Stimulated activated naive CD8-positive, alpha-beta T cell treated with anti-CD3 and anti-CD28 coated beads, Interleukin-15, Interleukin-2, amounts not matched to agents 100 U/mL and 50 U/mL, for 24 hours (primary cell): ENCODE measurements at regions not wholly inside any gene's neighbourhood (a gene's known extent, or its start where the extent isn't known, plus 50 kb on each side); places are given as distances from the start of the nearest gene placed in this dataset.

Experiments
- ATAC-seq: fragments of 150-1000 bp; cut with Tn5 transposase; one replicate; pipeline ENCODE4 v1.10.0; 2021
- DNase-seq: peaks from one replicate; pipeline ENCODE4 v3.0.0; 2021

DNA sequence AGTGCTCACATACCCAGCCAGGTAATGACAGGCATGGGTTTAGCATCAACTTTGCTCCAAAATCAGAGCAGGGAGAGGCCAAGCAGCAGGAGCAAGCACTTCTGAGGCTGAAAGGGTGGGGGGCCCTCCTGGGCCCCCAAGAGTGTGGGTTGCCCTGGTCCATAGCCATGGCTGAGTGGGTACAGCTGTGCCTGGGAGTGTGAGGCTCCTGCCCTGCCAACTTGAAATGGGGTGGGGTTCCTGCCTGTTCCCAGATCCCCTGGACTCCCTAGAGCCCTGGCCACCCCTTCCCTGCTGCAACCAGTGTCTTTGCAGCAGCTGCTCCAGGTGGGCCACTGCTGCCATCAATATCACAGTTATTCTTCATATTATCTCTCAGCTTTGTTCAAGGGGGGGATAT lies 1224.2 kb upstream of the GJE1 start:
- ATAC-seq = no peak
- DNase-seq = no peak

DNA sequence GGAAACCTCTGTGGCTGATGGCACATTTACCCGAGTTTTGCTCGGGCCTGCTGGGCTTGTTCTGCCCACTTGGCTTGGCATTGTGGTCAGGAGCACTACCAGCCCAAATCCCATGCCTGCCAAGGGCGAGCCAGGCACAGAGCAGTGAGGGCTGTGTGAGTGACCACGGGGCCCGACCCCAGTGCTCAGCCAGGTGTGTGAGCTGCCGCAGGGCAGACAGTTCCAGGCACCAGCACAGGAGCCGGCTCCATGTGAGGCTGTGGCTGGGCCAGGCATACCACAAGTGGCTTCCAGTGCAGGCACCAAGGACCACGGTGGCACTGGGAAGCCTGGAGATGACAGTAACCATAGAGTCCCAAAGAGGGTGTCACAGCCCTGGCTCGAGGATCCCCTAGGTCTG lies 1225.5 kb upstream of the GJE1 start:
- no peak for ATAC-seq
- no peak for DNase-seq

GRCh38 chr6:140905724-140906123 lies 1227.0 kb upstream of the GJE1 start:
- DNase-seq (no peak), ATAC-seq (no peak)

DNA sequence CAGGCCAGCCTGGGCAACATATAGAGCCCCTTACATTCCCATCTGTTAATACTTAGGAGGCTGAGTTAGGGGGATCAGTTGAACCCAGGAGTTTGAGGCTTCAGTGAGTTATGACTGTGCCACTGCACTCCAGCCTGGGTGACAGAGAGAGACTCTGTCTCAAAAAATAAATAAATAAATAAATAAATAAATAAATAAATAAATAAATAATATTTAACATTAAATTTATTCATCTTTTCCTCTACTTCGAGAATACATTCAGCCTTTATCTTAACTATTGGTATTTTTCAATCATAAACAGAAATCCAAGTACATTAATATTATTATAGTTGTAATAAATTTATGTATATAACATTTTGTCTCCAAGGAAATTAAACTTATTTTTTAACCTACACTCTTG lies 1227.7 kb upstream of the GJE1 start:
- ATAC-seq (no peak), DNase-seq (no peak)

GRCh38 chr6:140897804-140898573 lies 1234.7 kb upstream of the GJE1 start:
- ATAC-seq (no peak), DNase-seq (no peak)

GRCh38 chr6:140897349-140897748 lies 1235.4 kb upstream of the GJE1 start:
- no peak for DNase-seq
- no peak for ATAC-seq

DNA sequence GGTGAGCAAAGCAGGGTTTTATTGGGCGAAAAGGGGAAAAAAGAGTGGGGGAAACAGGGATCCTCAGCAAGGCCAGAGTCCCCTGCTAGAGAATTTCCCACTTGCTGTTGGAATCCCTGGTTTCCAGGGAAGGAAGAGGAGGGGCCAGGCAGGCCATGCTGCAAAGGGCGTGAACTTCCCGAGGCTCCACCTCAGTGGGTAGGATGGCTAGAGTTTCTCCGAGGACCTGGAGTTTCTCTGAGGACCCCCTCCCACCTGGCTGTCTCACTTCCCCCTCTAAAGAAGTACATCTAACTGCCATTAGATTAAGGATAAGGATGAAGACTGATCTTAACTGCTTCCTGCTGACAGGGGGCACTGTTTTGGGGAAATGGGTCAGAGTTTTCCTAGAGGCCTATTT lies 1239.3 kb upstream of the GJE1 start:
- DNase-seq = no peak
- ATAC-seq = no peak

- ATAC-seq (no peak), DNase-seq (no peak)
Measured at GRCh38 chr6:140879946-140880345, 1252.8 kb upstream of the GJE1 start.

DNA sequence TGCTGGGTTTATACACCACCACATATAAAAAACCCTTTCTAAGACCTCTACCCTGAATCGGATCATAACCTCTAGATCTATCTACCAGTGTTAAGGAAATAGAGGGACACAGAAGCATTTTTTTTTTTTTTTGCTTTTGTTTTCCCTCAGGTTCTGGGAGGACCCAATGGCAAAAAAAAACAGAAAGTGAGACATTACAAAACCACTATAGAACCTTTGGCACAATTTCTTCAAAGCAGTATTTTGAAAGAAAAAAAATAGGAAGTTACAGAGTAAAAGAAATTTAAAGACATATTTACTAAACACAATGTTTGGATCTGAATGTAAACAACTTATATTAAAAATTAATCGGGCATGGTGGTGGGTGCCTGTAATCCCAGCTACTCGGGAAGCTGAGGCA lies 1258.7 kb upstream of the GJE1 start:
- DNase-seq (no peak), ATAC-seq (no peak)

- DNase-seq (no peak), ATAC-seq (no peak)
Measured at GRCh38 chr6:140872885-140873284, 1259.8 kb upstream of the GJE1 start.

DNA sequence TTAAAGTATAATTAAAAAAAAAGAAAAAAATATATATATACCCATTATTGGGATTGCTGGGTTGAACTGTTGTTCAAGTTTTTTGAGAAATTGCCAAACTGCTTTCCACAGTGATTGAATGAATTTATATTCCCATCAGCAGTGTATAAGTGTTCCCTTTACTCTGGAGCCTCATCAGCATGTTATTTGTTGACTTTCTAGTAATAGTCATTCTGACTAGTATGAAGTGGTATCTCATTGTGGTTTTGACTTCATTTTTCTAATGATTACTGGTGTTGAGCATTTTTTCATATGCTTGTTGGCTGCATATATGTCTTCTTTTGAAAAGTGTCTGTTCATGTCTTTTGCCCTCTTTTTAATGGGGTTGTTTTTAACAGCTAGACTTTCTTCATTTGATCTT lies 1260.8 kb upstream of the GJE1 start:
- DNase-seq = no peak
- no peak for ATAC-seq

GRCh38 chr6:140867336-140867735 lies 1265.4 kb upstream of the GJE1 start:
- ATAC-seq (no peak), DNase-seq (no peak)

DNA sequence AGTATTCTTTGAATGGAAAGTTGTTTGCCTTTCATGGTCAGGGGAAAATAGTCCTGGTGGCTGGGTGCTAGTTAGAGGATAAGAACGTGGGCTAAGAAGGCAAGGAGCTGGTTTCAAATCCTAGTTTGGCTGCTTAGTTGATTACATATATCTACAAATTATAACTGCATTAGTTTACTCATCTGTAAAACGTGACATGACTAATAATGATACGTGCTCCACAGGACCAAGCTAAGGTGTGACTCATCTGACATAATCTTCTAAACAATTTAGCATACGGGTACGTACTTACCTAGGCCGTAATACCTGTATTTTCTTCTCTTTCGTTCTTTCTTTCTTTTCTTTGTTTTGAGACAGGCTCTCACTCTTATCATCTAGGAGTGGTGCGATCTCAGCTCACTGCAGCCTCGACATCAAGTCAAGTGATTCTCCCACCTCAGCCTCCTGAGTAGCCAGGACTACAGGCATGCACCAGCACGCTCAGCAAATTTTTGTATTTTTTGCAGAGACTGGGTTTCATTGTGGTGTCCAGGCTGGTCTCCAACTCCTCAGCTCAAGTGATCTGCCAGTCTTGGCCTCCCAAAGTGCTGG lies 1274.2 kb upstream of the GJE1 start:
- DNase-seq (no peak), ATAC-seq (no peak)

- ATAC-seq (no peak), DNase-seq (no peak)
Measured at GRCh38 chr6:140857739-140858380, 1274.9 kb upstream of the GJE1 start.

GRCh38 chr6:140855520-140855919 lies 1277.2 kb upstream of the GJE1 start:
- DNase-seq (no peak), ATAC-seq (no peak)

- DNase-seq (no peak), ATAC-seq (no peak)
Measured at GRCh38 chr6:140854318-140854717, 1278.4 kb upstream of the GJE1 start.

- ATAC-seq (no peak), DNase-seq (no peak)
Measured at GRCh38 chr6:140850438-140850837, 1282.3 kb upstream of the GJE1 start.

- no peak for DNase-seq
- ATAC-seq = no peak
Measured at GRCh38 chr6:140849456-140849855, 1283.3 kb upstream of the GJE1 start.

GRCh38 chr6:140847262-140847645 lies 1285.5 kb upstream of the GJE1 start:
- ATAC-seq (no peak), DNase-seq (no peak)

DNA sequence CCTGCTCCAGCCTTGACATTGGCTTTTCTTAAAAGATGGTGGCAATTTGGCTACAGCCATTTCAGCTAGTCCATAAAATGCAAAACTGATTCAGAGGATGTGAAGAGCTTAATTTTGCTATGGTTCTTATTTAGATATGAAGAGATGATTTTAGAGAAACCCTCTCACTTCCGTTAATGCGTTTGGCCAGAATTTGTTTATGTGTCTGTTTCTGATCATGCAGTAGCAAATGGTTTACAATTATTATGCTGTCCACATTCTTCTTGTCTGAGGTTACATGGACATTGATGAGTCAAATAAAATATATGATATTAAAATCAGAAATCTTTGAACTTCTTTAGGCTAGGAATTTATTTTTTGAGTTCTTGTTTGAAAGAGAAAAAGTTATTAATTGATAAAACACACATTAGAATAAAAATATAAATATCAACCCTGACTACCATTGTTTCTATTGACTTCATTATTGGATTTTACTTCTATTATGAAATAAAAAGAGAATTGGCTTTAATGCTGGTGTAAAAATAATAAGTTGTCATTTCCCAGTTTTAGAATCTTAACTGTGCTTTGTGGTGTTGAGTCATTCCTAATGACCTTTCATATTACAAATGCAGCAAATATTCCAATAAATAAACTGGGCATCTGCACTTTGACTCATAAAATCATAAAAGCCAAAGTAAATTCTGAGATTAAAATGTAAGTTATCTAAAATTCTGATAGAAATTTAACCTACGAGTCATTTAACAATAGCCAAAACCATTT lies 1286.0 kb upstream of the GJE1 start:
- ATAC-seq = no peak
- no peak for DNase-seq

DNA sequence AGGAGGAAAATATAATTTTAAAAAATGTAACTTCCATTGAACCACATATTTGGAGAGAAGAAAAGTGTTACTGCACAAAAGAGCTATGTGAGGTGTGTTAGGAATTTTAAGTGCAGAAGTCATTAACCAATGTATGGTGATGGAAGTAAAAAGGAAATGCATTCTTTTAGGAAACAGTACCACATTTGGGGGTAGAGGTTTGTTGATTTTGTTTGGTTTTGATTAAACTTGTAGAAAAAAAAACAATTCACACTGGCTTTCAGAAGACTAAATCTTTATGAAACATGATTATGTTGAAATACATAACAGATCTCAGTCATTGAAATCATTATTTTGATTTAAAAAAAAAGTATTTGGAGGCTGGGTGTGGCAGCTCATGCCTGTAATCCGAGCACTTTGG lies 1287.0 kb upstream of the GJE1 start:
- DNase-seq (no peak), ATAC-seq (no peak)

DNA sequence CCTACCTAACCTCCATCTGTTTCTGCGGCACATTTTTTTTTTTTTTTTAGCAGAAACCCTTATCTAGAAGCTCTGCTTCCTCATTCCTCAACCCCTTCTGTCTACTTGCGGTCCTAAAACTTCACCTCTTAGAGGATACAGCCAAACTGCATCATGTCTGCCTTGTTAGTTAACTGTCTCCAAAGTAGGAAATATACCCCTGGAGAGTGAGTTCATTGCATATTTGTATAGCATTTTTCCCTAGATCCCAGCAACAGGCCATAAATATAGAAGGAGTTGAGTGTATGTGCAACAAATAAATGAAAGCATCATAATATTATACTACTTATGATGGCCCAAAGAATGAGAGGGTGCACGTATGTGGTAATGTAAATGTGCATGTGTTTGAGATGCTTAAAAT lies 1288.6 kb upstream of the GJE1 start:
- ATAC-seq = no peak
- DNase-seq = no peak

GRCh38 chr6:140833408-140833807 lies 1299.3 kb upstream of the GJE1 start:
- ATAC-seq = no peak

More at GRCh38 chr6:140833408-140833807, 1299.3 kb upstream of the GJE1 start:
- DNase-seq = no peak
